SK-N-MC (cell line): ENCODE measurements at regions not wholly inside any gene's neighbourhood (a gene's known extent, or its start where the extent isn't known, plus 50 kb on each side); places are given as distances from the start of the nearest gene placed in this dataset.

Source experiments
- EZH2 ChIP-seq: fragments of 200-600 bp; sonication (generic); IDR thresholded peaks from one replicate; pipeline ENCODE4 v1.6.1; 2017; ENCODE audit warnings: antibody characterized with exemption
- FOXP2 ChIP-seq: optimal IDR thresholded peaks from 2 replicates; pipeline ENCODE3; 2011; ENCODE audit warnings: mild to moderate bottlenecking, moderate library complexity; ENCODE audit not compliant: insufficient read depth; ENCODE audit errors: extremely low read length, control extremely low read depth
- POLR2AphosphoS5 ChIP-seq: IDR thresholded peaks from 2 replicates; pipeline ENCODE4 v1.6.1; 2012; ENCODE audit warnings: mild to moderate bottlenecking, low read depth, low read length, borderline replicate concordance

- TF ChIP-seq POLR2AphosphoS5: no peak
- no peak for TF ChIP-seq EZH2
- no peak for TF ChIP-seq FOXP2
These were observed 206.1 kb downstream of the YTHDC2 start for GRCh38 chr5:113719549-113719948.
